A673 (cell line): ENCODE measurements at regions not wholly inside any gene's neighbourhood (a gene's known extent, or its start where the extent isn't known, plus 50 kb on each side); places are given as distances from the start of the nearest gene placed in this dataset.

Experiments
- CTCF ChIP-seq: fragments of 300-800, 200-600 bp; sonication (generic); conservative IDR thresholded peaks from 2 replicates; pipeline ENCODE4 v1.5.1; 2017; ENCODE audit warnings: low read depth, mild to moderate bottlenecking, antibody characterized with exemption, low read length, moderate library complexity, mixed read lengths
- EZH2 ChIP-seq: fragments of 200-600 bp; sonication (generic); IDR thresholded peaks from 2 replicates; pipeline ENCODE4 v1.6.1; 2017; ENCODE audit warnings: borderline replicate concordance, low read depth, mild to moderate bottlenecking, mixed read lengths, antibody characterized with exemption, low read length; ENCODE audit not compliant: poor library complexity, severe bottlenecking

DNA sequence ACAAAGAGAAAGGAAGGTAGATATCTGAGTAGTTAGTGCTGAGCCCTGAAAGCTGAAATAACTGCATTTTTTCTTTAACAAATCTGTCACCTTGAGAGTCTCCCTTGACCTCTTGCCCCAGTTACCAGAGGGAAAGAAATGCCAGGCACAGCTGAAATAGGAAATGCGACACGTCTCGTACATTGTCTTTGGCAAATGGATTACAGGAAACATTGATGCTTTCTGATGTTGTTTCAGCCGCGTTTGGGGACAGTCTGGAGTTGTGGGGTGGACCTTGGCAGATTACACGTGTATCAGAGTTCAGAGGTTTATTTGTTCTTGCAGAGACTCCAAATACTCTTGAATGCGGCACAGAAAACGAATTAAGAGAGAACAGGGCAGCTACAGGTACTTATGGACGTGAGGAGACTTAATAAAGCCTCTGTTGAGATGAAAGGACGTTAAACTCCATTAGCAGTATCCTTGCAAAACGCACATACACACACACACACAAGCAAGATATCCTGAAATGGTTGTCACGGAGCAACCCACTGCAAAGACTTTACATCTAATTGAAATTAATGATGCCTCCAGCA lies 272.8 kb upstream of the RORA start:
- TF ChIP-seq CTCF (no peak), EZH2 (no peak)
